Transverse colon (tissue), 4 donors: ENCODE measurements at regions not wholly inside any gene's neighbourhood (a gene's known extent, or its start where the extent isn't known, plus 50 kb on each side); places are given as distances from the start of the nearest gene placed in this dataset.

Experiments used
- DNase-seq: peaks from one replicate; pipeline ENCODE4 v3.0.0-alpha.2; 2019
- H3K27ac ChIP-seq, 4 donors: fragments of 200-600 bp; sonication (generic); 2 replicates each; pipeline ENCODE4 v1.5.1; 2016 to 2018; ENCODE audit warnings: inconsistent platforms in 4 of 4
- H3K27me3 ChIP-seq: fragments of 200-600 bp; sonication (generic); 2 replicates; pipeline ENCODE4 v1.5.1; 2017; ENCODE audit warnings: inconsistent platforms
- H3K36me3 ChIP-seq, 4 donors: fragments of 200-600 bp; sonication (generic); 2 replicates each; pipeline ENCODE4 v1.5.1; 2017 to 2019; ENCODE audit warnings: inconsistent platforms in 4 of 4
- H3K4me1 ChIP-seq, 4 donors: fragments of 200-600 bp; sonication (generic); 2 replicates each; pipeline ENCODE4 v1.5.1; 2017 to 2020; ENCODE audit warnings: inconsistent platforms in 4 of 4
- H3K4me3 ChIP-seq, 4 donors: fragments of 200-600 bp; sonication (generic); 1 replicate in 1 of 4; 2 replicates in 3 of 4; pipeline versions ENCODE4 v1.5.1 to v1.6.1; 2017 to 2019; ENCODE audit warnings: inconsistent platforms in 4 of 4
- H3K9me3 ChIP-seq, 2 donors: fragments of 200-600 bp; sonication (generic); 2 replicates each; pipeline ENCODE4 v1.5.1; 2017 to 2019; ENCODE audit warnings: inconsistent platforms in 2 of 2
- EP300 ChIP-seq: sonication (generic); formaldehyde crosslinking; IDR thresholded peaks from one replicate; pipeline ENCODE4 v1.6.1; 2017; ENCODE audit warnings: antibody characterized with exemption, low read depth
- POLR2A ChIP-seq: fragments of 450-650 bp; IDR thresholded peaks from one replicate; pipeline ENCODE4 v1.6.1; 2016; ENCODE audit warnings: antibody characterized with exemption, mild to moderate bottlenecking, moderate library complexity
- POLR2AphosphoS5 ChIP-seq, 3 donors: sonication (generic); formaldehyde crosslinking; IDR thresholded peaks; one replicate each; pipeline ENCODE4 v1.6.1; 2016; ENCODE audit warnings: antibody characterized with exemption in 3 of 3
- WGBS, 2 donors: methylation state at CpG; one replicate each; pipeline ENCODE4 v1.1.5; 2018; ENCODE audit warnings: low coverage in 1 of 2; 5-methylcytosine and 5-hydroxymethylcytosine counted together
- in situ Hi-C, 4 donors: fragments of 200-750 bp; cut with MboI; loops; one replicate each; pipeline versions ENCODE4 v1.15.0 to v1.15.1; 2017; ENCODE audit warnings: low sequenced_read_pairs in 3 of 4, low pct_ligation_motif_present in 1 of 4, low pct_unique_long_range_greater_than_20kb in 1 of 4
- intact Hi-C: fragments of 100-400 bp; cut with DNase I; formaldehyde crosslinking; loops from one replicate; pipeline ENCODE4 v1.15.1; 2023; ENCODE audit warnings: low total_unique reads
- TF ChIP-seq, protein P1 (sequence below), 5 experiments: fragments of 200-600 bp in 3 of 5; fragments of 450-650 bp in 2 of 5; sonication (generic) in 3 of 5; IDR thresholded peaks; 1 replicate in 2 of 5; 2 replicates in 3 of 5; pipeline ENCODE4 v1.5.1; 2016 to 2017; ENCODE audit warnings: antibody characterized with exemption in 5 of 5, inconsistent platforms in 3 of 5, mild to moderate bottlenecking in 2 of 5, moderate library complexity in 1 of 5

GRCh38 chr6:144621332-144621731 is 336.2 kb downstream of the UTRN start:
- Histone ChIP-seq H3K9me3 (no peaks in the 10 kb centered on the region), H3K4me3 (no peak overlapping the region), H3K36me3 (no peaks in the 10 kb centered on the region), H3K27ac (no peak overlapping the region), H3K27me3 (no peaks in the 10 kb centered on the region), H3K4me1 (no peaks in the 10 kb centered on the region)
- in situ Hi-C loops (no loop called here), intact Hi-C loops (no loop called here)
- TF ChIP-seq, protein P1, sequence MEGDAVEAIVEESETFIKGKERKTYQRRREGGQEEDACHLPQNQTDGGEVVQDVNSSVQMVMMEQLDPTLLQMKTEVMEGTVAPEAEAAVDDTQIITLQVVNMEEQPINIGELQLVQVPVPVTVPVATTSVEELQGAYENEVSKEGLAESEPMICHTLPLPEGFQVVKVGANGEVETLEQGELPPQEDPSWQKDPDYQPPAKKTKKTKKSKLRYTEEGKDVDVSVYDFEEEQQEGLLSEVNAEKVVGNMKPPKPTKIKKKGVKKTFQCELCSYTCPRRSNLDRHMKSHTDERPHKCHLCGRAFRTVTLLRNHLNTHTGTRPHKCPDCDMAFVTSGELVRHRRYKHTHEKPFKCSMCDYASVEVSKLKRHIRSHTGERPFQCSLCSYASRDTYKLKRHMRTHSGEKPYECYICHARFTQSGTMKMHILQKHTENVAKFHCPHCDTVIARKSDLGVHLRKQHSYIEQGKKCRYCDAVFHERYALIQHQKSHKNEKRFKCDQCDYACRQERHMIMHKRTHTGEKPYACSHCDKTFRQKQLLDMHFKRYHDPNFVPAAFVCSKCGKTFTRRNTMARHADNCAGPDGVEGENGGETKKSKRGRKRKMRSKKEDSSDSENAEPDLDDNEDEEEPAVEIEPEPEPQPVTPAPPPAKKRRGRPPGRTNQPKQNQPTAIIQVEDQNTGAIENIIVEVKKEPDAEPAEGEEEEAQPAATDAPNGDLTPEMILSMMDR (IDR thresholded peaks at IDR 0.05) = no peak
- TF ChIP-seq POLR2AphosphoS5 (IDR thresholded peaks at IDR 0.05) = no peak
- 96 to 100% methylated on average over 1 to 4 of the region's 4 CpGs for WGBS, 2 donors
- no peak for DNase-seq

DNA sequence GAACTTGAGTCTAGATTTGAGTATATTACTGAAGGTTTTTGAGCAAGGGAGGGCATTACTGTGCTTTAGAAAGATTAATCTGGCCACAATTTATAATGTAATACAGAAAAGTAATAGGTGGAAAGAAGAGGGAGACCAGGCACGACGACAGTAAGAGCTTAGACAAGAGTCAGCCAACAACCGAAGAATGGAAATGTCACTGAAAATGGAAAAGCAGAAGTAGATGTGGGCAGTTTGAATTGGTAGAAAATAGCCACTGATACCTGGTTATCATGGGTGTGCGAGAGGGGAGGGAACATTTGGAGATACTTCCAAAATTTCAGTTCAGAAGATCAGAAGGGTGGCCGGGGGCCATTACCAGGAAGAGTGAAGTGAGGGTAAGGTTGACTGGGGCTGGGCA is 339.1 kb downstream of the UTRN start:
- DNase-seq = no peak
- H3K4me1 ChIP-seq = no peaks in the 10 kb centered on the region
- H3K36me3 ChIP-seq = no peaks in the 10 kb centered on the region
- no peaks in the 10 kb centered on the region for H3K9me3 ChIP-seq
- in situ Hi-C loops = no loop called here
- intact Hi-C loops = no loop called here
- no peak overlapping the region for H3K27ac ChIP-seq
- H3K4me3 ChIP-seq = no peak overlapping the region
- H3K27me3 ChIP-seq = no peaks in the 10 kb centered on the region
- TF ChIP-seq EP300 (no peak), POLR2AphosphoS5 (IDR thresholded peaks at IDR 0.05) (no peak), POLR2A (no peak)
- TF ChIP-seq, protein P1 (IDR thresholded peaks at IDR 0.05) = no peak
- 74 to 82% methylated on average over 5 of the region's 5 CpGs for WGBS, 2 donors

GRCh38 chr6:144624716-144625115 is 339.6 kb downstream of the UTRN start:
- WGBS, 2 donors = 78 to 79% methylated on average over 4 of the region's 4 CpGs
- no peaks in the 10 kb centered on the region for H3K4me1 ChIP-seq
- intact Hi-C loops = no loop called here
- H3K27ac ChIP-seq = no peak overlapping the region
- no peak for TF ChIP-seq POLR2AphosphoS5 (IDR thresholded peaks at IDR 0.05)
- no peak for TF ChIP-seq POLR2A
- TF ChIP-seq, protein P1 (IDR thresholded peaks at IDR 0.05) = no peak
- no peak for TF ChIP-seq EP300
- H3K9me3 ChIP-seq = no peaks in the 10 kb centered on the region
- H3K27me3 ChIP-seq = no peaks in the 10 kb centered on the region
- no peaks in the 10 kb centered on the region for H3K36me3 ChIP-seq
- DNase-seq = no peak
- no peak overlapping the region for H3K4me3 ChIP-seq
- in situ Hi-C loops = no loop called here

GRCh38 chr6:144630857-144631256 is 345.7 kb downstream of the UTRN start:
- H3K9me3 ChIP-seq = no peaks in the 10 kb centered on the region
- no peak overlapping the region for H3K27ac ChIP-seq
- no peak for DNase-seq
- TF ChIP-seq POLR2A (no peak), EP300 (no peak)
- TF ChIP-seq, protein P1 (IDR thresholded peaks at IDR 0.05) = no peak
- H3K4me1 ChIP-seq = no peaks in the 10 kb centered on the region
- 88 to 95% methylated on average over 1 of the region's 1 CpG for WGBS, 2 donors
- H3K36me3 ChIP-seq = no peaks in the 10 kb centered on the region
- no peak overlapping the region for H3K4me3 ChIP-seq
- H3K27me3 ChIP-seq = no peaks in the 10 kb centered on the region
- in situ Hi-C loops (no loop called here), intact Hi-C loops (no loop called here)
